Panc1 (cell line): ENCODE measurements at regions not wholly inside any gene's neighbourhood (a gene's known extent, or its start where the extent isn't known, plus 50 kb on each side); places are given as distances from the start of the nearest gene placed in this dataset.
"Not testable (repeated sequence)": the region's sequence is repeated elsewhere in the genome, so short reads cannot be mapped to it uniquely, and the experiment has no call there.

ENCODE experiments used
- ATAC-seq: fragments of 200-7000 bp; cut with Tn5 transposase; 2 replicates; pipeline ENCODE4 v1.9.1; 2020; ENCODE audit warnings: mild to moderate bottlenecking, moderate library complexity
- BruUV-seq: library from RNA; stranded (reverse); fragments of 400-500 nt; replicated peaks from 2 replicates; lab custom pipeline; 2021; lab: Mats Ljungman, UMichigan
- CTCF ChIA-PET: fragments of 300-600 bp; sonication (Branson Sonifier 250); formaldehyde crosslinking; loops from one replicate; lab custom pipeline; 2022; ENCODE audit warnings: antibody characterized with exemption; lab: Charles Lee
- POLR2A ChIA-PET: fragments of 300-600 bp; sonication (Branson Sonifier 250); formaldehyde crosslinking; loops from one replicate; lab custom pipeline; 2022; ENCODE audit warnings: antibody characterized with exemption; lab: Charles Lee
- DNase-seq: peaks from one replicate; pipeline ENCODE4 v3.0.0-alpha.2; 2010; ENCODE audit warnings: low read depth, low spot score
- H3K27ac ChIP-seq: 2 replicates; pipeline ENCODE4 v1.5.1; 2011; ENCODE audit warnings: mild to moderate bottlenecking, low read length, inconsistent platforms
- H3K27me3 ChIP-seq: fragments of 200-500 bp; sonication (Bioruptor generic); 2 replicates; pipeline ENCODE4 v1.6.0; 2014; ENCODE audit warnings: low read length, inconsistent platforms; ENCODE audit not compliant: control insufficient read depth, insufficient read depth
- H3K36me3 ChIP-seq: fragments of 200-500 bp; sonication (Bioruptor generic); 2 replicates; pipeline ENCODE4 v1.5.1; 2014; ENCODE audit warnings: inconsistent platforms, mild to moderate bottlenecking, low read length, moderate library complexity; ENCODE audit not compliant: control insufficient read depth, insufficient read depth
- H3K4me1 ChIP-seq: 2 replicates; pipeline ENCODE4 v1.5.1; 2011; ENCODE audit warnings: inconsistent platforms, mild to moderate bottlenecking, low read length, moderate library complexity; ENCODE audit not compliant: control insufficient read depth, insufficient read depth
- H3K4me3 ChIP-seq, 2 experiments: 2 replicates each; pipeline ENCODE4 v1.5.1; 2011 to 2012; ENCODE audit warnings: low read depth in 2 of 2, low read length in 2 of 2, mild to moderate bottlenecking in 2 of 2, inconsistent platforms in 1 of 2, moderate library complexity in 1 of 2
- H3K9me3 ChIP-seq: fragments of 200-500 bp; sonication (Bioruptor generic); 2 replicates; pipeline ENCODE4 v1.5.1; 2014; ENCODE audit warnings: low read depth, mild to moderate bottlenecking, inconsistent platforms, low read length, moderate library complexity; ENCODE audit not compliant: control insufficient read depth, insufficient read depth
- in situ Hi-C: cut with HindIII; loops from 2 replicates; pipeline ENCODE4 v1.10.0; 2016; ENCODE audit warnings: low sequenced_read_pairs, low pct_unique_long_range_greater_than_20kb
- intact Hi-C: fragments of 100-400 bp; cut with micrococcal nuclease; formaldehyde crosslinking; loops from one replicate; pipeline ENCODE4 v1.10.0; 2022; ENCODE audit not compliant: unreplicated experiment

DNA sequence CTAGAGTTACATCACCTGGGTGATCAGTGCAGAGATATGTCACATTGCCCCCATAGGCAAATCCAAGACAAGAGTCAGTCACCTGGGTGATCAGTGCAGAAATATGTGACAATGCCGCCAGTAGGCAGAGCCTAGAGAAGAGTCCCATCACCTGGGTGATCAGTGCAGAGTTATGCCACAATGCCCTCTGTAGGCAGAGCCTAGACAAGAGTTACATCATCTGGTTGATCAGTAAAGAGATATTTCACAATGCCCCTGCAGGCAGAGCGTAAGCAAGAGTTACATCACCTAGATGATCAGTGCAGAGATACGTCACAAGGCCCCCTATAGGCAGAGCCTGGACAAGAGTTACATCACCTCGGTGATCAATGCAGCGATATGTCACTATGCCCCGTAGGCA, 63.3 kb upstream of the FRG2B start:
- ATAC-seq, POLR2A ChIA-PET, BruUV-seq, H3K27me3 ChIP-seq, H3K4me3 ChIP-seq, H3K36me3 ChIP-seq, H3K4me1 ChIP-seq, CTCF ChIA-PET, intact Hi-C loops, H3K9me3 ChIP-seq, DNase-seq, in situ Hi-C loops, H3K27ac ChIP-seq: not testable (repeated sequence)

DNA sequence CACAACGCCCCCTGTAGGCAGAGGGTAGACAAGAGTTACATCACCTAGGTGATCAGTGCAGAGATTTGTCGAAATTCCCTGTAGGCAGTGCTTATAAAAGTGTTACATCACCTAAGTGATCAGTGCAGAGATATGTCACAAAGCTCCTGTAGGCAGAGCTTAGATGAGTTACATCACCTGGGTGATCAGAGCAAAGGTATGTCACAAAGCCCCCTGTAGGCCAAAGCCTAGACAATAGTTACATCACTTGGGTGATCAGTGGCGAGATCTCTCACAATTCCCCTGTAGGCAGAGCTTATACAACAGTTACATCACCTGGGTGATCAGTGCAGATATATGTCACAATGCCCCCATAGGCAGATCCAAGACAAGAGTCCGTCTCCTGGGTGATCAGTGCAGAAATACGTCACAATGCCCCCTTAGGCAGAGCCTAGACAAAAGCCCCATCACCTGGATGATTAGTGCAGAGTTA, 61.9 kb upstream of the FRG2B start:
- DNase-seq, H3K4me1 ChIP-seq, H3K9me3 ChIP-seq, BruUV-seq, H3K36me3 ChIP-seq, H3K4me3 ChIP-seq, POLR2A ChIA-PET, intact Hi-C loops, CTCF ChIA-PET, in situ Hi-C loops, H3K27me3 ChIP-seq, H3K27ac ChIP-seq: not testable (repeated sequence)
- peak; percentile 68 for ATAC-seq

DNA sequence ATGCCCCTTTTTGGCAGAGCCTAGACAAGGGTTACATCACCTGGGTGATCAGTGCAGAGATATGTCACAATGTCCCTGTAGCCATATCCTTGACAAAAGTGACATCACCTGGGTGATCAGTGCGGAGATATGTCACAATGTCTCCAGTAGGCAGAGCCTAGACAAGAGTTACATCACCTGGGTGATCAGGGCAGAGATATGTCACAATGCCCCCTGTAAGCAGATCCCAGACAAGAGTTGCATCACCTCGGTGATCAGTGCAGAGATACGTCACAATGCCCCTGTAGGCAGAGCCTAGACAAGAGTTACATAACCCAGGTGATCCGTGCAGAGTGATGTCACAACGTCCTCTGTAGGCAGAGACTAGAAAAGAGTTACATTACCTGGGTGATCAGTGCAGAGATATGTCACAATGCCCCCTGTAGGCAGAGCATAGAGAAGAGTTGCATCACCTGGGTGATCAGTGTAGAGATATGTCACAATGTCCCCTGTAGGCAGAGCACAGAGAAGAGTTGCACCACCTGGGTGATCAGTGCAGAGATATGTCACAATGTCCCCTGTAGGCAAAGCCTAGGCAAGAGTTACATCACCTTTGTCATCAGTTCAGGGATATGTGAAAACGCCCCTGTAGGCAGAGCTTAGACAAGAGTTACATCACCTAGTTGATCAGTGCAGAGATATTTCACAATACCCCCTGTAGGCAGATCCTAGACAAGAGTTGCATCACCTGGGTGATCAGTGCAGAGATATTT, 61.3 kb upstream of the FRG2B start:
- peak; percentile 88 for ATAC-seq
- BruUV-seq, H3K4me3 ChIP-seq, DNase-seq, H3K27me3 ChIP-seq, CTCF ChIA-PET, H3K36me3 ChIP-seq, POLR2A ChIA-PET, intact Hi-C loops, H3K4me1 ChIP-seq, in situ Hi-C loops, H3K9me3 ChIP-seq, H3K27ac ChIP-seq: not testable (repeated sequence)

DNA sequence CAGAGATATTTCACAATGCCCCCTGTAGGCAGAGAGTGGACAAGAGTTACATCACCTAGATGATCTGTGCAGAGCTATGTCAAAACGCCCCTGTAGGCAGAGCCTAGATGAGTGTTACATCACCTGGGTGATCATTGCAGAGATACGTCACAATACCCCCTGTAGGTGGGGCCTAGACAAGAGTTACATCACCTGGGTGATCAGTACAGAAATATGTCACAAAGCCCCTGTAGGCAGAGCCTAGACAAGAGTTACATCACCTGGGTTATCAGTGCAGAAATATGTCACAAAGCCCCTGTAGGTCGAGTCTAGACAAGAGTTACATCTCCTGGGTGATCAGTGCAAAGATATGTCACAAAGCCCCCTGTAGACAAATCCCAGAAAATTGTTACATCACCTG, 60.4 kb upstream of the FRG2B start:
- H3K4me3 ChIP-seq, H3K36me3 ChIP-seq, H3K9me3 ChIP-seq, in situ Hi-C loops, CTCF ChIA-PET, intact Hi-C loops, BruUV-seq, H3K27me3 ChIP-seq, DNase-seq, H3K4me1 ChIP-seq, POLR2A ChIA-PET, H3K27ac ChIP-seq: not testable (repeated sequence)
- peak; percentile 37; the same call in 1 of the 2 replicates for ATAC-seq
